Caco-2 (cell line): ENCODE measurements at regions not wholly inside any gene's neighbourhood (a gene's known extent, or its start where the extent isn't known, plus 50 kb on each side); places are given as distances from the start of the nearest gene placed in this dataset.

Source experiments
- BruUV-seq: library from RNA; stranded (reverse); fragments of 400-500 nt; replicated peaks from 2 replicates; lab custom pipeline; 2021; lab: Mats Ljungman, UMichigan
- CTCF ChIA-PET: fragments of 300-600 bp; sonication (Branson Sonifier 250); formaldehyde crosslinking; loops from one replicate; lab custom pipeline; 2022; ENCODE audit warnings: antibody characterized with exemption; lab: Charles Lee
- POLR2A ChIA-PET: fragments of 300-600 bp; sonication (Branson Sonifier 250); formaldehyde crosslinking; loops from one replicate; lab custom pipeline; 2022; ENCODE audit warnings: antibody characterized with exemption; lab: Charles Lee
- DNase-seq, 2 experiments: peaks; one replicate each; pipeline versions ENCODE4 v3.0.0 to v3.0.0-alpha.2; 2020 to 2022
- H3K27me3 ChIP-seq: replicated peaks from 2 replicates; pipeline ENCODE4 v1.6.0; 2011; ENCODE audit warnings: low read length; ENCODE audit not compliant: control insufficient read depth, insufficient read depth
- H3K36me3 ChIP-seq: 2 replicates; pipeline ENCODE4 v1.5.1; 2011; ENCODE audit warnings: low read length; ENCODE audit not compliant: control insufficient read depth, insufficient read depth
- H3K4me1 ChIP-seq: fragments of 250-450 bp; sonication (Bioruptor Pico); 2 replicates; pipeline ENCODE4 v1.5.1; 2020; ENCODE audit warnings: mild to moderate bottlenecking
- H3K4me3 ChIP-seq: 2 replicates; pipeline ENCODE4 v1.5.1; 2011; ENCODE audit warnings: low read depth, mild to moderate bottlenecking, control low read depth, low read length
- H3K9me3 ChIP-seq: fragments of 250-450 bp; sonication (Bioruptor Pico); 2 replicates; pipeline ENCODE4 v1.5.1; 2020; ENCODE audit warnings: mild to moderate bottlenecking, moderate library complexity
- H3K27ac Mint-ChIP-seq: one replicate; pipeline ENCODE4 v1.8.0; 2022; ENCODE audit warnings: mixed read lengths; ENCODE audit not compliant: unreplicated experiment
- H3K27me3 Mint-ChIP-seq: one replicate; pipeline ENCODE4 v1.8.0; 2022; ENCODE audit warnings: mixed read lengths; ENCODE audit not compliant: insufficient read depth, unreplicated experiment
- H3K36me3 Mint-ChIP-seq: one replicate; pipeline ENCODE4 v1.8.0; 2022; ENCODE audit warnings: mild to moderate bottlenecking, mixed read lengths; ENCODE audit not compliant: insufficient read depth, unreplicated experiment
- H3K4me1 Mint-ChIP-seq: one replicate; pipeline ENCODE4 v1.8.0; 2022; ENCODE audit warnings: low read depth, mixed read lengths; ENCODE audit not compliant: unreplicated experiment
- H3K4me3 Mint-ChIP-seq: one replicate; pipeline ENCODE4 v1.8.0; 2022; ENCODE audit warnings: mild to moderate bottlenecking, moderate library complexity, mixed read lengths; ENCODE audit not compliant: unreplicated experiment
- H3K9me3 Mint-ChIP-seq: one replicate; pipeline ENCODE4 v1.8.0; 2022; ENCODE audit warnings: mixed read lengths; ENCODE audit not compliant: unreplicated experiment
- CTCF ChIP-seq, 2 experiments: fragments of 200-600 bp in 1 of 2; IDR thresholded peaks; 1 replicate in 1 of 2; 2 replicates in 1 of 2; pipeline versions ENCODE4 v1.5.1 to v1.8.0; 2011 to 2022; ENCODE audit warnings: antibody characterized with exemption in 1 of 2, control low read depth in 1 of 2, inconsistent platforms in 1 of 2, low read depth in 1 of 2, low read length in 1 of 2, mild to moderate bottlenecking in 1 of 2, moderate library complexity in 1 of 2; ENCODE audit not compliant: insufficient read depth in 1 of 2, severe bottlenecking in 1 of 2, unreplicated experiment in 1 of 2
- intact Hi-C: fragments of 100-400 bp; cut with micrococcal nuclease; formaldehyde crosslinking; loops from one replicate; pipeline ENCODE4 v1.10.0; 2022; ENCODE audit not compliant: unreplicated experiment

- H3K9me3 Mint-ChIP-seq = no peaks in the 10 kb centered on the region
- Histone ChIP-seq H3K9me3 (no peaks in the 10 kb centered on the region; the same call in 1 of the 2 replicates), H3K4me3 (no peak overlapping the region), H3K27me3 (no peaks in the 10 kb centered on the region), H3K4me1 (no peaks in the 10 kb centered on the region), H3K36me3 (no peaks in the 10 kb centered on the region)
- H3K4me1 Mint-ChIP-seq = no peaks in the 10 kb centered on the region
- H3K4me3 Mint-ChIP-seq = no peak overlapping the region
- no peak overlapping the region for H3K27ac Mint-ChIP-seq
- no TSS peak for BruUV-seq
- intact Hi-C loops = no loop called here
- DNase-seq = no peak
- TF ChIP-seq CTCF (IDR thresholded peaks at IDR 0.05; ENCODE audit: insufficient read depth in 1 of 2, low read depth in 1 of 2, low read length in 1 of 2, severe bottlenecking in 1 of 2, unreplicated experiment in 1 of 2) = no peak
- CTCF ChIA-PET = no interaction called here
- H3K27me3 Mint-ChIP-seq = peaks cover 4% of the 10 kb centered on the region
- no peaks in the 10 kb centered on the region for H3K36me3 Mint-ChIP-seq
- POLR2A ChIA-PET = no interaction called here
Observed at GRCh38 chr6:133114973-133115372, 126.2 kb upstream of the EYA4 start.

GRCh38 chr6:133115946-133116345 is 125.2 kb upstream of the EYA4 start:
- H3K27me3 ChIP-seq = no peaks in the 10 kb centered on the region
- no peak overlapping the region for H3K27ac Mint-ChIP-seq
- no peak overlapping the region for H3K4me3 ChIP-seq
- no peak for TF ChIP-seq CTCF (IDR thresholded peaks at IDR 0.05; ENCODE audit: insufficient read depth in 1 of 2, low read depth in 1 of 2, low read length in 1 of 2, severe bottlenecking in 1 of 2, unreplicated experiment in 1 of 2)
- H3K36me3 ChIP-seq = no peaks in the 10 kb centered on the region
- no peak for DNase-seq
- H3K4me1 Mint-ChIP-seq = no peaks in the 10 kb centered on the region
- ChIA-PET POLR2A (no interaction called here), CTCF (no interaction called here)
- no peaks in the 10 kb centered on the region for H3K36me3 Mint-ChIP-seq
- no peaks in the 10 kb centered on the region; the same call in 1 of the 2 replicates for H3K9me3 ChIP-seq
- H3K4me3 Mint-ChIP-seq = no peak overlapping the region
- BruUV-seq = no TSS peak
- intact Hi-C loops = no loop called here
- no peaks in the 10 kb centered on the region for H3K9me3 Mint-ChIP-seq
- H3K4me1 ChIP-seq = no peaks in the 10 kb centered on the region
- peaks cover 8% of the 10 kb centered on the region for H3K27me3 Mint-ChIP-seq

GRCh38 chr6:133128191-133128590 is 113.0 kb upstream of the EYA4 start:
- no peaks in the 10 kb centered on the region for H3K9me3 Mint-ChIP-seq
- intact Hi-C loops = no loop called here
- no peaks in the 10 kb centered on the region for H3K4me1 ChIP-seq
- no peaks in the 10 kb centered on the region for H3K27me3 Mint-ChIP-seq
- ChIA-PET POLR2A (no interaction called here), CTCF (no interaction called here)
- BruUV-seq = no TSS peak
- H3K4me1 Mint-ChIP-seq = no peaks in the 10 kb centered on the region
- no peaks in the 10 kb centered on the region for H3K36me3 ChIP-seq
- no peaks in the 10 kb centered on the region for H3K27me3 ChIP-seq
- DNase-seq = no peak
- no peaks in the 10 kb centered on the region for H3K36me3 Mint-ChIP-seq
- H3K4me3 Mint-ChIP-seq = no peak overlapping the region
- no peak for TF ChIP-seq CTCF (IDR thresholded peaks at IDR 0.05; ENCODE audit: insufficient read depth in 1 of 2, low read depth in 1 of 2, low read length in 1 of 2, severe bottlenecking in 1 of 2, unreplicated experiment in 1 of 2)
- H3K27ac Mint-ChIP-seq = no peak overlapping the region
- H3K9me3 ChIP-seq = no peaks in the 10 kb centered on the region
- H3K4me3 ChIP-seq = no peak overlapping the region
